Neutrophil (primary cell): ENCODE measurements at regions not wholly inside any gene's neighbourhood (a gene's known extent, or its start where the extent isn't known, plus 50 kb on each side); places are given as distances from the start of the nearest gene placed in this dataset.

Experiments
- H3K27ac ChIP-seq: fragments of 200-600 bp; sonication (generic); 2 replicates; pipeline ENCODE4 v1.5.1; 2016; ENCODE audit warnings: mild to moderate bottlenecking, moderate library complexity
- H3K27me3 ChIP-seq: fragments of 200-600 bp; sonication (generic); 2 replicates; pipeline ENCODE4 v1.6.0; 2016; ENCODE audit warnings: mild to moderate bottlenecking
- H3K36me3 ChIP-seq: fragments of 200-600 bp; sonication (generic); 2 replicates; pipeline ENCODE4 v1.5.1; 2017
- H3K4me1 ChIP-seq, 2 experiments: fragments of 200-600 bp in 1 of 2; sonication (generic) in 1 of 2; 1 replicate in 1 of 2; 2 replicates in 1 of 2; pipeline versions ENCODE4 v1.5.1 to v1.6.1; 2013 to 2016; ENCODE audit warnings: low read depth in 1 of 2, low read length in 1 of 2, mild to moderate bottlenecking in 1 of 2, moderate library complexity in 1 of 2; ENCODE audit not compliant: control insufficient read depth in 1 of 2, insufficient read depth in 1 of 2
- H3K4me3 ChIP-seq, 2 experiments: fragments of 200-600 bp in 1 of 2; sonication (generic) in 1 of 2; 1 replicate in 1 of 2; 2 replicates in 1 of 2; pipeline ENCODE4 v1.5.1; 2013 to 2016; ENCODE audit warnings: low read depth in 1 of 2, low read length in 1 of 2, mild to moderate bottlenecking in 1 of 2, moderate library complexity in 1 of 2
- H3K9me3 ChIP-seq: fragments of 200-600 bp; sonication (generic); 2 replicates; pipeline ENCODE4 v1.5.1; 2016
- TF ChIP-seq, protein P1 (sequence below): fragments of 200-600 bp; sonication (generic); IDR thresholded peaks from 2 replicates; pipeline ENCODE4 v1.5.1; 2016; ENCODE audit warnings: antibody characterized with exemption

DNA sequence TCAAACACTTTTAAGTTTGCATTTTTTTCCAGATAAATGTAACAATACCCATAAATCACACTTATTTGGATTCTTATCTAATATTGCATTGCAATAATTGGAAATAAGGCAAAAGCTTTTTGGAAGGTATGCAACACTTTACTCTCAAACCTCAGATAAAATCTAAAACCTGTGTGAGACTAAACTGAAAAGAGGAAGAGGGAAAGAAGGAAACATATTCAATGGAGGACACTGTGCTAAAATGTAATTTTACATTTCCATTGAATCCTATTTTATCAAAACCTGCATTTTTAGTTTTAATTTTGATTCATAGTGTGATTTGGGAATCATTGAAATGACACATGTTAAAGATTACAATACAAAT is 99.4 kb downstream of the HPGD start:
- no peaks in the 10 kb centered on the region for H3K9me3 ChIP-seq
- peaks cover 21 to 35% of the 10 kb centered on the region in 2 experiments for H3K4me1 ChIP-seq
- TF ChIP-seq, protein P1, sequence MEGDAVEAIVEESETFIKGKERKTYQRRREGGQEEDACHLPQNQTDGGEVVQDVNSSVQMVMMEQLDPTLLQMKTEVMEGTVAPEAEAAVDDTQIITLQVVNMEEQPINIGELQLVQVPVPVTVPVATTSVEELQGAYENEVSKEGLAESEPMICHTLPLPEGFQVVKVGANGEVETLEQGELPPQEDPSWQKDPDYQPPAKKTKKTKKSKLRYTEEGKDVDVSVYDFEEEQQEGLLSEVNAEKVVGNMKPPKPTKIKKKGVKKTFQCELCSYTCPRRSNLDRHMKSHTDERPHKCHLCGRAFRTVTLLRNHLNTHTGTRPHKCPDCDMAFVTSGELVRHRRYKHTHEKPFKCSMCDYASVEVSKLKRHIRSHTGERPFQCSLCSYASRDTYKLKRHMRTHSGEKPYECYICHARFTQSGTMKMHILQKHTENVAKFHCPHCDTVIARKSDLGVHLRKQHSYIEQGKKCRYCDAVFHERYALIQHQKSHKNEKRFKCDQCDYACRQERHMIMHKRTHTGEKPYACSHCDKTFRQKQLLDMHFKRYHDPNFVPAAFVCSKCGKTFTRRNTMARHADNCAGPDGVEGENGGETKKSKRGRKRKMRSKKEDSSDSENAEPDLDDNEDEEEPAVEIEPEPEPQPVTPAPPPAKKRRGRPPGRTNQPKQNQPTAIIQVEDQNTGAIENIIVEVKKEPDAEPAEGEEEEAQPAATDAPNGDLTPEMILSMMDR, result no peak
- peak overlapping the region in 1 of 2 experiments; percentile 33 for H3K4me3 ChIP-seq
- no peaks in the 10 kb centered on the region for H3K27me3 ChIP-seq
- peak overlapping the region; percentile 31 for H3K27ac ChIP-seq
- no peaks in the 10 kb centered on the region for H3K36me3 ChIP-seq

DNA sequence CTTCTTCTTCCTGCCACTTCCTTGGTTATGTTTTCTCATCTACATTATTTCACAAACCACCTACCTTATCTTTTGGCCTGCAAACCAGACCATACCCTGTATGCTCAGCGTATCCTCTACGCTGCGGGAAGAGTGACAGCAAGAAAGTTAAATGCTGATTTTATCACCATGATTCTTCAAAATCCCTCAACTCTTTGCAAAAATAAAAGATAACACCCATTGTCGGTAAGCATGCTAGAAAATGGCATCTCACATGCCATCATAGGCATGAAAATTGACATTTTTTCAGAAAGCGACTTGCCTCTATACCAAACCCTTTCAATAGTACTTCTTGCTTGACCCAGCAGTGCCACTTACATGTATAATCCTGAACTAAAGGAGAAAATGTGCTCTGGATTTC is 102.0 kb downstream of the HPGD start:
- peaks cover 15 to 28% of the 10 kb centered on the region in 2 experiments for H3K4me1 ChIP-seq

DNA sequence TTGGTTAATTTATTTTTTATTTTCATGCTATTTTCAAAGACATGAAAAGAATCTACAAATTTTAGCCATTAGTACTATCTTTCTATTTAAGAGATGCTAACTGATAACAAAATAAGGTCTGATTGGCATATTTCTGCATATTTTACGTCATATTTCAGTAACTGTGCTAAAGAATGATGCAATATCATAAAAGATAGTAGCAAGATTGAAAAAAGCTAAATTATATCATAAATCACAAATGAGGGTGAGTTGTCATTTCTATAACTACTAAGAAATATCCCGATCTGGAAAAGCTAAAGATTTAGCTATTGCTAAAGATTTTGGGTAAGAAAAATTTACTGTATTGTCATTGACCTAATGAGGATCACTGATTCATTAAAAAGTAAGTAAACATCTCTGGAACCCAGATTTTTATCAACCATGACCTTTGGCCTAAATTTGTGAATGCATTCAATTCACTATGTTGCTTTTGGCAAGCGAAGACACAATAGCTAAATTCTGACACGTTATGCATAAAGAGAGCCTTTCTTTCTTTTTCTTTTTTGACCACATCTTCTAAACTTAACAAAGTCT is 103.6 kb downstream of the HPGD start:
- Histone ChIP-seq H3K27ac (no peak overlapping the region), H3K4me1 (peaks cover 13 to 27% of the 10 kb centered on the region in 2 experiments), H3K9me3 (no peaks in the 10 kb centered on the region), H3K4me3 (no peak overlapping the region), H3K36me3 (no peaks in the 10 kb centered on the region), H3K27me3 (no peaks in the 10 kb centered on the region)
- TF ChIP-seq, protein P1, result no peak

More for the DNA sequence above, 102.0 kb downstream of the HPGD start:
- Histone ChIP-seq H3K36me3 (no peaks in the 10 kb centered on the region), H3K9me3 (no peaks in the 10 kb centered on the region), H3K27me3 (no peaks in the 10 kb centered on the region), H3K27ac (no peak overlapping the region), H3K4me3 (no peak overlapping the region)
- TF ChIP-seq, protein P1, result no peak

DNA sequence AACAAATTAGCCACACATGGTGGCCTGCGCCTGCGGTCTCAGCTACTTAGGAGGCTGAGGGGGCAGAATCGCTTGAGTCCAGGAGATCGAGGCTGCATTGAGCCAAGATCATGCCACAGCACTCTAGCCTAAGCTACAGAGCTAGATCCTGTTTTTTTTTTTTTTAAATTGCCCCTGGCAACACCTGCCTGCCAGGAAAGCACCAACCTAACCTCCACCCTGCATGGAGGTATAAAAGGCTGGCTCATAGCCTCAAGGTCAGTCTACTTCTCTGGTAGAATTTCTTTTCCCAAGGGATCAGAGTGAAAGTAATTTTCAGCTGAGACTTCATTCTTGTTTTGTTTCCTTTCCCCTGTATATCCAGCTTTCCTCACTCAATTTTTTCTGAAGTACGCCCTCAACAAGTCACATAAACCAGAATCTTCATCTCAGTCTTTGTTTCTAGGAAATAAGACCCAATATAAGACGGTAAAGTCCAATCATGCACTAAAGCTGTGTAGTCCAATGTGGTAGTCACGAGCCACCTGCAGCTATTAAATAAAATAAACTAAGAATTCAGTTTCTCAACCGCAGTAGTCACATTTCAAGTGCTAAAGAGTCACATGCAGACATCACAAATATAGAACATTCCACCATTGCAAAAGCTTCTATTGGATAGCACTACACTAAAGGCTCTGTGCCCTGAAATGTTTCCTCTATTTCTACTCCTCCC is 113.3 kb downstream of the HPGD start:
- no peak overlapping the region for H3K4me3 ChIP-seq
- no peaks in the 10 kb centered on the region for H3K27me3 ChIP-seq
- H3K36me3 ChIP-seq, result no peaks in the 10 kb centered on the region
- TF ChIP-seq, protein P1, result no peak
- no peak overlapping the region for H3K27ac ChIP-seq
- no peaks in the 10 kb centered on the region for H3K9me3 ChIP-seq
- no peaks in the 10 kb centered on the region for H3K4me1 ChIP-seq

DNA sequence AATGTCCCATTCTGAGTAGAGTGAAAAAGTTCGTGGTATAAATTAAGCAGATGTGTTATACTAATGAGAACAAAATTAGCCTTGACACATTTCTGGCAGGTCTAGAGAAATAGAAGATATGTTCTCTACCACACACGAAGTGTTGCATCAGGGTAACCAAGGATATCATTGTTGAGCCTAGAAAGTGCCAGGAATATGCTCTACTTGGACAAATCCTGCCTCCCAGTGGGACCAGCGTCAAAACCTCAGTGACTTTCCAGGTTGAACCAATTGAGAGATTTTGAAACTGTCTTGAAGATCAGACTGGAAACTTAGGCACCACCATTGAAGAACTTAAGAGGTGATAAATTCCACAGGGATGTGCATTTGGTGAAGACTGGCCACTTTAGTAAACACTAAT is 115.9 kb downstream of the HPGD start:
- no peak overlapping the region for H3K4me3 ChIP-seq
- H3K4me1 ChIP-seq, result no peaks in the 10 kb centered on the region
- H3K27me3 ChIP-seq, result no peaks in the 10 kb centered on the region
- TF ChIP-seq, protein P1, result no peak
- H3K27ac ChIP-seq, result no peak overlapping the region
- H3K9me3 ChIP-seq, result no peaks in the 10 kb centered on the region
- no peaks in the 10 kb centered on the region for H3K36me3 ChIP-seq
